Hepatocyte (in vitro differentiated cells): ENCODE measurements at regions not wholly inside any gene's neighbourhood (a gene's known extent, or its start where the extent isn't known, plus 50 kb on each side); places are given as distances from the start of the nearest gene placed in this dataset.

Source experiments
- CTCF ChIP-seq: fragments of 200-600 bp; sonication (generic); IDR thresholded peaks from 2 replicates; pipeline ENCODE4 v1.5.1; 2016; ENCODE audit warnings: antibody characterized with exemption, mild to moderate bottlenecking; ENCODE audit not compliant: poor library complexity
- EZH2 ChIP-seq: fragments of 200-600 bp; sonication (generic); IDR thresholded peaks from 2 replicates; pipeline ENCODE4 v1.6.1; 2016; ENCODE audit warnings: antibody characterized with exemption, mild to moderate bottlenecking, borderline replicate concordance
- EZH2phosphoT487 ChIP-seq: fragments of 200-600 bp; sonication (generic); IDR thresholded peaks from one replicate; pipeline ENCODE4 v1.6.1; 2018; ENCODE audit warnings: antibody characterized with exemption, mild to moderate bottlenecking, low read depth, moderate library complexity; ENCODE audit not compliant: unreplicated experiment, severe bottlenecking

GRCh38 chr11:123366924-123367323, 63.1 kb upstream of the GRAMD1B start:
- TF ChIP-seq CTCF = no peak
- no peak for TF ChIP-seq EZH2
- TF ChIP-seq EZH2phosphoT487 = no peak
